Activated CD8-positive, alpha-beta memory T cell treated with anti-CD3 and anti-CD28 coated beads for 36 hours (primary cell): ENCODE measurements at regions not wholly inside any gene's neighbourhood (a gene's known extent, or its start where the extent isn't known, plus 50 kb on each side); places are given as distances from the start of the nearest gene placed in this dataset.

Experiments
- CTCF ChIA-PET: fragments of 350-600 bp; sonication (Branson Sonifier 250); formaldehyde crosslinking; loops from one replicate; lab custom pipeline; 2021; ENCODE audit warnings: antibody characterized with exemption; lab: Charles Lee
- POLR2A ChIA-PET: fragments of 350-600 bp; sonication (Branson Sonifier 250); formaldehyde crosslinking; loops from one replicate; lab custom pipeline; 2021; ENCODE audit warnings: antibody characterized with exemption; lab: Charles Lee

DNA sequence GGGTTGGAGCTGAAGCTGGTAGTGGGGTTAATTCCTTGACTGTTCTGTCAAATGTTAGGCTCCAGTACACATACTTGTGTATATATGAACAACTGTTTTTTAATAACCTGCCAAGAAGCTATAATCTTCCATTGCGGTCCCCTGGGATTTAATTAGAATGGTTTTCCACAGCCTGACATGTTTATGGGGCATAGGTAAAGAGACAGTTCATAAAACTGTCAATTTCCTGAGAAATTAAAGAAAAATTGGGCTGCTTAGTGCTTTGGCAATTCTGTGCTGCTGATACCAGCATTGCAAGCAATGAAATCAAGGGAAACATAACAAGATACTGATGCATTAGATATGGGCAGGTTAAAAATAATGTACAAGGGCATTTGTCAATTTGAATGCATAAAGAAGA, 314.1 kb upstream of the SLC35B3 start:
- ChIA-PET CTCF (no interaction called here), POLR2A (no interaction called here)

DNA sequence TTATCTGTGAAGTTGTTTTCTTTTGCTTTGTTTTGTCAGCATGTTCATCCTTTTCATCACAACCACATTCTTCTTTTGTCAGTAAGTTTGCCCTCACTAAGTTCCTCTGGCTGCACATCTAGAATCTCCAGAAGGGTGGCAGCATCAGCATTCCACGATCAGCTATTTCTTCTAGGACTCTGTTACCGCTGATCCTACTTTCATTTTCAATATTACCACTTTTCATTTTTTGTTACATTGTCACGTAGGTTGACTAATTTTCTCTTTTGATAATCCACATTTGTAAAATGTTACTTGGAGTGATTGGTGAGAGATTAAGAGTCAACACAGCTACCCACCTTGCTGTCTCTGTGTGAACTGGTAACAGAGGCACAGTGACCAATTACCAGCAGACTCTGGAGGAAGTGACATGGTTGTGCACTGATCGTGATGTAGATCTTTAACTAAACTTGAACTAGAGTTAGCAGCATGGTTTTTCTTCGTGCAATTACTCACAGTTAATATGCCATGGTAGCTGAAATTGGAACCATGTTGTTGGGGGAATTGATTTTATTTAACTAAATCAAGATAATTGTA, 307.9 kb upstream of the SLC35B3 start:
- ChIA-PET CTCF (no interaction called here), POLR2A (no interaction called here)

DNA sequence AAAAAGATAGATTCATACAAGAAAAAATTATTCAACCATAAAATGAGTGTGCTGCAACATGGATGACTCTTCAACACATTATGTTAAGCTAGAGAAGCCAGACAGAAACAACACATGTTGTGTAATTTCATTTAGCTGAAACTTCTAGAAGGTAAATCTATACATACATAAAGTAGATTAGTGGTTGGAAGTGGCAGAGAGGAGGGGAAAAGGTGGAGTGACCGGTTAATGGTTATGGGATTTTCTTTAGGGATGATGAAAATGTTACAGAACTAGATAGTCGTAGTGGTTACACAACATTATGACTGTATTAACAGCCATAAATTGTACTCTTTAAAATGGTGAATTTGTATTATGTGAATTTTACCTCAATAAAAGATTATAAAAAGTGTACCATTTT, 304.1 kb upstream of the SLC35B3 start:
- ChIA-PET POLR2A (no interaction called here), CTCF (no interaction called here)

DNA sequence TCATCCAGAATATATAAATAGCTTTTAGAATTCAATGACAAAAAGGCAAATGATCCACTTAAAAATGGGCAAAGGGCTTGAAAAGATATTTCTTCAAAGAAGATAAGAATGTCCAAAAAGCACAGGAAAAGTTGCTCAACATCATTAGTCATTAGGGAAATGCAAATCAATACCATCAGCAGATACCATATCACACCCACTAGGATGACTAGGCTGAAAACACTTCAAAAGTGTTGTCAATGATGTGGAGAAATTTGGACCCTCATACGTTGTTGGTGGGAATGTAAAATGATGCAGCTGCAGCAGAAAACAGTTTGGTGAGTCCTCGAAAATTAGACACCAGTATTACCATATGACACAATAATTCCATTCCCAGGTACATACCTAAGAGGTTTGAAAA, 303.6 kb upstream of the SLC35B3 start:
- CTCF ChIA-PET: no interaction called here
- POLR2A ChIA-PET: no interaction called here

DNA sequence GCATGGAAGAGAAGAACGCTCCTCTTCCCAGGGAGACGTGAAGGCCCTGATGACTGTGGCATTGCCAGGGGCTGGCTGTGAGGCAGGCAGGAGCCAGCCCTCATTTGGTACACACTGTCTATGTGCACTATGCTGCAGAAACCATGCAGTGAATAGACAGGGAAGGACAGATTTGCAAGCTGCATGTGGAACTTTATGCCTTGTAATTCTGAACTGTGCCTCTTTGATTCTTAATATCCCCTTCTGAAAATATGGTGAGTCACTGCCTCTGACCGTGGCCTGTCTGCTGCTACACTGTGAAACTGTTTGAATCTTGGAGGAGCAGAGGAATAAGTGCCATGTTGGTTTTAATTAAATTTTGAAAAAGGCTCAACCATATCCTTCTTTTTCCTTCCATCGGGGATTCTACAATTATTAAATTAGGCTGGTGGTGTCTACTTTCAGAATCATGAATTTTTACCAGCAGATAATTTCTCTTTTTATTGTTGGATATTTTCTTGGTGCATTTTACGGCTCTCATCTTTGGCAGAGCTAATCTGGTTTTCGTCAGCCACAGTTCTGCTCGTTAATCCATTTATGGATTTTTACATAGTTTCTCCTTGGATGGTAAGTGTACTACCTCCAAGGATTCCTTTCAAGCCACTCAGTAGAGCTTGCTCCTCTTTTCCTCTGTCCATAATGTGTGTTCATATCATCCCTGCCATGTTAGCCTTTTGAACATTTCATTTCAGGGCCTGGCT, 301.0 kb upstream of the SLC35B3 start:
- CTCF ChIA-PET: no interaction called here
- POLR2A ChIA-PET: no interaction called here

DNA sequence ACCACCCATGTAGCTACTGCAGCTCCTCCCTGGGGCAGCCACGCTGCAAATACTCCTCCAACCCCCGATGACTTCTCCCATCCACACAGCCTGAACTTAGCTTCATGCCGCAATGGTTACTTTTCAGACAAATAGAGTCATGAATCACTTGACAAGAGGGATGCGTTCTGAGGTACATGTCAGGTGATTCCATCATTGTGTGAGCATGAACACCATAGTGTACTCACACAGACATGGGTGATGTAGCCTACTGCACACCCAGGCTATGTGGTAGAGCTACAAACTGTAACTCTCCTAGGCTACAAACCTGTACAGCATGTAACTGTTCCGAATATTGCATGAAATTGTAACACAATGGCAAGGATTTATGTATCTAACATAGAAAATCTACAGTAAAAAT, 298.5 kb upstream of the SLC35B3 start:
- POLR2A ChIA-PET: no interaction called here
- CTCF ChIA-PET: no interaction called here

DNA sequence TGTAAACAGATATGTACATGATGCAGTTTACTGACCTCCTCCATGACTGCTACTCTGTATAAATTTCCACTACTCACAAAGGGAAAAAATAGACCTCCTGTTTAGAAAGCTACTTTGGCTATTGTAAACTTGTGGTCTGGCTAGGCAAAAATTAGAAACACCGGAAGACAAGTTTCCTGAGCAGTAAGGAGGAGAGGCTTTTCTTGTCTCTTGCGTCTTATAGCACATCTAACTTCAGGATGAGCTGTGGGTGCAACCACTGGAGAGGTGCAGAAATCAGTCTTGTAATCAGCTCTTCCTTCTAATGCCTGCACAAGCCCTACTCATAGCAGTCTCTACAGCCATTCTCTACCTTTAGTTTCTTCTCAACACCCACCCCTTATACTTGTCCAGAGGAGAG, 296.5 kb upstream of the SLC35B3 start:
- ChIA-PET POLR2A (no interaction called here), CTCF (no interaction called here)

DNA sequence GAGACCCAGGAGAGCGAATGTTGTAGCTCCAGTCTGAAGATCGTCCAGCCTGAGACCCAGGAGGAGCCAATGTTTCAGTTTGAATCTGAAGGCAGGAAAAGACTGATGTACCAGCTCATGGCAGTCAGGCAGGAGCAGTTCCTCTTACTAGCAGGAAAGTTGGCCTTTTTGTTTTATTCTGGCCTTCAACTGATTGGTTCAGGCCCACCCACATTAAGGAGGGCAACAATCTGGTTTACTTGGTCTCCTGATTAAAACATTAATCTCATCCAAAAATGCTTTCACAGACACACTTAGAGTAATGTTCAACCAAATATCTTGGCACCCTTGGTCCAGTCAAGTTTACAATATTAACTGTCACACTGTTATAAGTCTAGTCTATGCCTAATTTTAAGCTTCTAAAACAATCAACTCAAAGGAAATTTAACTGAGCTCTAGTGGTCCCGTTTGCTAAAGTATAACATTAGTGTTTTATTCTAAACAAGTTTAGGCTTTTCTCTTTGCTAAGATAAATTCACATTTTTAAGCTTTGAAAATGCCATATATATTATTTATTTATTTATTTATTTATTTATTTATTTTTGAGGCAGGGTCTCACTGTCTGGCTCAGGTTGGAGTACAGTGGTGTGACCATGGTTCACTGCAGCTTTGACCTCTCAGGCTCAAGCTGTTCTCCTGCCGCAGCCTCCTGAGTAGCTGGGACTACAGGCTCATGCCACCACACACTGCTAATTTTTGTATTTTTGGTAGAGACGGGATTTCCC, 275.5 kb upstream of the SLC35B3 start:
- CTCF ChIA-PET: no interaction called here
- POLR2A ChIA-PET: no interaction called here

DNA sequence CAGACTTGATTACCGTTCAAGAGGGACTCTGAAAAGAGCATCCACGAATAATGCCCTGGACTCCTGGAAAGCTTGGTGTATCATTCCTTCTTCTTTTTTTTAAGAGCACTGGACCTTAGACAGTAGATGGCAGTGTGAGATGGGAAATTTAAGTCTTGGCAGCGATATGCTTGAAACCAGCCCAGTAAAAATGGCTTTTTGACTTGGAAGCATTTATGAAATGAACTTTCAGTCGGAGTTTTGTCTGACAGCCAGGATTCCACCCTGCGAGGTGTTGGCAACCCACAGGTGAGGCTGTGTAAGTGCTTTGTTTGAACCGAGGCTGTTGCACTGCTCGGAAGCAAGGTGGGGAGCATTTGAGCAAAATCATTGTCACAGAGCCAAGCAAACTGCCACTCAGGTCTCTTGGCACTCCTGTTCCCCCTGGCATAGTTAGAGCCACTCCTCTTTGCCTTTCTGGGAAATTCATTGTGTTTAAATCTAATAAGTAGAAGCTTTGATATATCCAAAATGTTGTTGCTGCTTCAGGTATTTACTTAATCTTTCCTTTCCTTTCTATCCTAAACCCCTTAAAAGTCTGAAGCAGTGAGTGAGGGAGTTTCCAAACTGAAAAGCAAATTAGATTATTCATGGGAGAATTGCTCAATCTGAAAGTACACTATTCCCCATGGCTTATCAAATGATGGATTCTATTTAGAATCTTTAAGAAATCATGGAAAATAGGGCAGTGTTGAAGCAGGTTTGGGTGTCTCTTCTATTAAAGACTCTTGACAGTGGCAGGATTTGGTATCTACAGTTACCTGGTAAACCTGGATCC, 272.8 kb upstream of the SLC35B3 start:
- POLR2A ChIA-PET: no interaction called here
- CTCF ChIA-PET: no interaction called here

DNA sequence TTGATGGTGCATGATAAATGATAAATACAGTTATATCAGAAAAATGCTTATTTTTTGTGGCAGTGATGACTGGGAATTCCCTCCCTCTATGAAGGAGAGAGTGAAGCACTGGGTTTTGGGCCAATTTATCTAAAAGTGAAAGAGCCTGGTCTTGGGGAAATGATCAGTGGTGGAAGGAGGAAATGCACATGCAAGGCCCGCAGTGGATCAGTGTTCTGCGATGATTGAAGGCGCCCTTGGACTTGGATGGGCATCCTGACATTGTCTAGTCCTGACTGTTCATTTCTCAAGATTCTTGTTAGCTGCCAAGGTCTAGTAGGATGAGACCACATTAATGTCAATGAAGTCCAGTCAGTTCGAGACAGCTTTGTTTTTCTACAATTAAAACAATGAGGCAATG, 272.0 kb upstream of the SLC35B3 start:
- POLR2A ChIA-PET: no interaction called here

DNA sequence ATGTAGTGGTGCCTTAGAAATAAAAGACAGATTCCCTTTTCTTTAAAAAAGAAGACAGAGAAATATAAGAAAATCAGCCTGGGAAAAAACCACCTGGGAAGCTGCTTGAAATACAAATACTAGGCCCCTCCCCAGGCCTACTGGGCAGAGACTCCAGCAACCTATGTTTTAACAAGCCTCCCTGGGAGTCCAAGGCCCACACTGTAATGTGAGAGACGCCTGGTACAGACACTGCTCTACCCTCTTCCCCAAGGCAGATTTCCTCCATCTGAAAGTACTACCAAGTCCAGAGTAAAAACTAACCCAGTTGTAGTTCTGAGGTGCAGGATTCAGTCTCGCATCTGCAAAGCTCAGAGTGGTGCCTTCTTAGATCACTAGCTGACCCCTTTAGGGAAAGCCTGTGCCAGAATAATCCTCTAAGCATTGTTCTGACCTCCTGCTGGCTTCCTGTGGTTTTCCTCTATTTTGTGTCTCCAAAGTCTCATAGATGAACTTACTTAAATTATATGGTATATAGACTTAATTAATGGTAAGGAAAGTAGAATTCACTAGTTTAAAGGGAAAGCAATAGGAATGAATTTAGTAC, 270.2 kb upstream of the SLC35B3 start:
- POLR2A ChIA-PET: no interaction called here
- CTCF ChIA-PET: no interaction called here

More for the DNA sequence above, 272.0 kb upstream of the SLC35B3 start:
- CTCF ChIA-PET: no interaction called here

DNA sequence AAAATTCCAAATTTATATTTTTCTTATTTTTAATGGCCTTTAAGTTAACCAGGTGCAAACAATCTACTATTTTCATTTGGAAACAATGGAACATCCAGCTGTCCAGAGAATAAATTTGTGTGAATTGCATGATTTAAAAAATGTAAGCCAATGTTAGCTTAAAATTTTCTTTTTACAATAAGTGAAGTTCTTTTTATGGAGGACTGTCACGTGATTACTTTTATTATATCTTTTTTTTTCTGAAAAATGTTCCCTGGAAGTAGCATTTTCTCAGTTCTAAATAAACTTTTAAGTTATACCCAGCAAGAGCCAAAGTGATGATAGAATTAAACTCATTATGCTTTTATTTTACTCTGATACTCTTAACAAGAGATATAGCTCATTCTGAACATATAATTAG, 267.7 kb upstream of the SLC35B3 start:
- ChIA-PET POLR2A (no interaction called here), CTCF (no interaction called here)

DNA sequence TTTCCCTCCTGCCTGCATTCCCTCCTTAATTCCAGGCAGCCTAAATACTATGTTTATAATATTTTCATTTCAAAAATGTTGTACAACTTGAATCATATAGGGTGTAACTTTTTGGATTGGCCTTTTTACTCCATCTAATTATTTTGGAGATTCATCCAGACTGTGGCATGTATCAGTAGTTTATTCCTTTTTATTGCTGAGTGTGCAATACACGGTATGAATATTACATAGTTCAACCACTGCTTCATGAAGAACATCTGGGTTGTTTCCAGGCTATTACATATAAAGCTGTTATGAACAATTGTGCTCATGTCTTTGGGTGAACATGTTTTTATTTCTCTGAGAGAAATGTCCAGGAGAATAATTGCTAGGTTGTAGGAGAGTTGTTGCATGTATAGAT, 253.5 kb upstream of the SLC35B3 start:
- ChIA-PET POLR2A (no interaction called here), CTCF (no interaction called here)

DNA sequence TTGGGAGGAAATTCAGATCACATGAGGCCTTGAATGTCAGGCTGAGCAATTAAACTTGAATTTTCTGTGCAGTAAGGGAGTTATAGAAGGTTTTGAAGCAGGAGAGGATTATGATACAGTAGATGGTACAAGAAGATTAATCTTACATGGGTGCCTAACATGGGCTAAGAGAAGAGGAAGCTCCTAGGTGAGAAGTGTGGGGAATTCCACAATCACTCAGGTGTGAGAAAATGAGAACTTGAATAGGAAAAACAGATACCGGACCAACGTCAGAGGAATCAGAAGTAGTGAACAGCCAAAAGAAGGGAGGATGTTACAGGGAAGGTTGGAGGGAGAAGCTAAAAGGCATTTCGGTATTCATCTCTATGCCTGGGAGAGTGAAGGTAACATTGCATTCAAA, 250.7 kb upstream of the SLC35B3 start:
- ChIA-PET CTCF (no interaction called here), POLR2A (no interaction called here)

DNA sequence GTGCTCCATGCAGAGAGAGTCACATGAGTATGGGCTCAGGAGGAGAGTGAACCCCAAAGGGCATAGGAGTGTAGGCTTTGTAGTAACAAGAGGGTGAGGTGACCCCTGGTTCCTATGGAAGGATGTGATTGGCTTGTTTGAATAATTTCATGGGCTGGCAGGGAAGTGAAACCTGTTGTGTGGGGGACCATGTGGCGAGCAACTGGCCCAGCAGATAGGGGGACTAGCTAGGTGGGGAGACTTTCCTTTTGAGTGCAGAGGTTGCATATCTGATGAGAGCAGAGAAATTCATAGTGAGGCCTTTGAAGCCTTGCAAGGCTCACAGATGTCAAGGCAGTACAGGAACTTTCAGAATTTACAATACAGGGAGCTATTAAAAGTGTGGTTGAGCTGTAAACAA, 247.9 kb upstream of the SLC35B3 start:
- CTCF ChIA-PET: no interaction called here

DNA sequence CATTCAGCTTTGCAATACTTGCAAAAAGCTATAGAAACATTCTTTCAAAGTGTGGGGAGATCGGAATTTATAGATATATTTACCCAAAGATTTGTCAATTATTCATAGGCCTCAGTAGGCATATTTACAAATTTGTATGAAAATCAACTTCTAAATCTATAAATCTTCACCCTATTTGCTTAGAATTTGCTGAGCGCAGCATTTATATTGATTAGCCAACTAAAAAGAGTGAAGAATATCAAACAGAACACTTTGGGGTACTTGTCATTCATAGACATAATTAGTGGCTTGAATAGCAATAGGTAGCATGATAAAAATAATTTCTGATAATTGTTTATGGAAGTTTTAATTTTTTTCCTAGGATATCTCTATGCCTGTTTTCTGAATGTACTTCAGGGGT, 244.5 kb upstream of the SLC35B3 start:
- ChIA-PET POLR2A (no interaction called here), CTCF (no interaction called here)

More for the DNA sequence above, 247.9 kb upstream of the SLC35B3 start:
- POLR2A ChIA-PET: no interaction called here

DNA sequence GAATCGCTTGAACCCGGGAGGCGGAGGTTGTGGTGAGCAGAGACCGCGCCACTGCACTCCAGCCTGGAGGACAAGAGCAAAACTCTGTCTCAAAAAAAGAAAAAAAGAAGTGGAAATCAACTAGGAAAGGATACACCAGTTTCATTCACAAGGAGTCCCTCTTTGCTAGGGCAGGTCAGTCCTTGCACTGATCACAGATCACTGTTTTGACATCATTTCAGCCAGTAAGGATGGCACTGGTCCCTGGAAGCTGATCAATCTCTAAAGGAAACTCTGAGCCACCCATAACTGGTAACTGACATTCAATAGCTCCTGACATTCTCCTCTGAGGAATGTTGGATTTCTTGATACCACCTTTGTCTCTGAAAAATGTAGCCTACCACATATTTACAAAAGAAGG, 243.1 kb upstream of the SLC35B3 start:
- ChIA-PET POLR2A (no interaction called here), CTCF (no interaction called here)

DNA sequence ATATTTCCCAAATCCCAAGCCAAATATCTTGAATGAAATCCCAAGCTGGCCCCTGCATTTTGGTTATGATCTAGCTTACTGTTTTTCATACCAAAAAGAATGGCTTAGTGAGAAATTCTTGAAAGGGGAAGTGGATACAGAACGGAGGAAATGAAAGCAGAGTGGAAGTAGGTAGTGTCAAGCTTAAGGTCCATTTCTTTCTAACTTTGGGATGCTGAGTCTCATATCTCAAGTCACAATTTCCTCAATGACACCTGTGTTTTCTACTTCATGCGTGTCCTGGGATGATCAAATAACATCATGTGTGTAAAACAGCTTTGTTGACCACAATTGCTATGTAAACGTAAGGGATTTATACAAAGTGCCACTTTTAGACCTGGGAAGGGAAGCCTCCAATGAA, 238.8 kb upstream of the SLC35B3 start:
- POLR2A ChIA-PET: no interaction called here
- CTCF ChIA-PET: no interaction called here

DNA sequence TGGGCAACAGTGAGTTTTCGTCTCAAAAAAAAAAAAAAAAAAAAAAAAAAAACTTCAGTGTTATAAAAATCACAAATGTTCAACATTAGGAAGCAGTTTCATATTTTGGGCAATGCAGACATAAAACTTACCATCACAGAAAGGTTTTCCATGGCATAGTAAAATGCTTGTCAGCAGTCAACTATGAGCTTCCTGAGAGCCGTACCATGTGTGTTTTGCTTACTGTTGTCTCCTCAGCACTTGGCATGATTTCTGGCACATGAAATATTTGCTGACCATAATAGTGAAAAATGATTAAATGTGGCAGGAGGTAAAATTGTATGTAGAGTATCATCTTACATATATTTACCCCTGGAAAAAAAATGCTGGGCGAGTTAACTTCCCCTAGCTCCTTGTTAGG, 237.5 kb upstream of the SLC35B3 start:
- ChIA-PET CTCF (no interaction called here), POLR2A (no interaction called here)

DNA sequence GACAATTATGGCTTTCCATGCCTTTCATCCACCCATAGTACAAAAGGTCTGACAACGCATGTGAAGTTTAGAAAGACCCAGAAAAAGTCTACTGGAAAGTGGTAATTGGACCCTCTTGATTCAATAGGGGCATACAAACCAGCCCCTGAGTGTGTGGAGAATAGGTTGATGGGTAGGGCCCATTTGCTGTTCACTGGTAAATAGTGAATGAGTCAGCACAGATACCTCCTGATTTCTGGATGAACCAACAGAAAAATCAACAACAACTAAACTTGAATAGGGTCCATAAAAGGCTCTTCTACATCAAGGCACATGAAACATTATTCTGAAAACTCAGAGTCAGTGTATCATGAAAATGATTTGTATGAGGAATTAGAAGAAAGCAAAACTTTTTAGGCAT, 235.4 kb upstream of the SLC35B3 start:
- CTCF ChIA-PET: no interaction called here
- POLR2A ChIA-PET: no interaction called here
